H1 (cell line): ENCODE measurements at regions not wholly inside any gene's neighbourhood (a gene's known extent, or its start where the extent isn't known, plus 50 kb on each side); places are given as distances from the start of the nearest gene placed in this dataset.

Experiments
- ATF2 ChIP-seq: IDR thresholded peaks from 2 replicates; pipeline ENCODE4 v1.6.1; 2012; ENCODE audit warnings: low read length, inconsistent platforms
- CBX5 ChIP-seq: fragments of 300-800, 300-1000 bp; sonication (generic); IDR thresholded peaks from 2 replicates; pipeline ENCODE4 v1.7.1; 2016; ENCODE audit warnings: antibody characterized with exemption, low read length, low read depth
- CBX8 ChIP-seq: fragments of 300-800, 300-1000 bp; sonication (generic); IDR thresholded peaks from 2 replicates; pipeline ENCODE4 v1.7.1; 2016; ENCODE audit warnings: low read depth, low read length, borderline replicate concordance
- CHD7 ChIP-seq: fragments of 300-600 bp; sonication (generic); IDR thresholded peaks from 2 replicates; pipeline ENCODE4 v1.7.1; 2012; ENCODE audit warnings: low read length, moderate library complexity, mild to moderate bottlenecking, inconsistent platforms; ENCODE audit not compliant: insufficient replicate concordance
- HDAC2 ChIP-seq, 2 experiments: fragments of 300-600 bp in 1 of 2; sonication (generic) in 1 of 2; IDR thresholded peaks; 2 replicates each; pipeline ENCODE4 v1.6.1; 2011 to 2012; ENCODE audit warnings: low read depth in 2 of 2, low read length in 2 of 2, mild to moderate bottlenecking in 2 of 2, moderate library complexity in 2 of 2, borderline replicate concordance in 1 of 2, inconsistent platforms in 1 of 2
- RXRA ChIP-seq: IDR thresholded peaks from 2 replicates; pipeline ENCODE4 v1.6.1; 2011; ENCODE audit warnings: low read depth, mild to moderate bottlenecking, low read length, moderate library complexity; ENCODE audit not compliant: insufficient read depth
- TAF7 ChIP-seq: optimal IDR thresholded peaks from 2 replicates; pipeline ENCODE3; 2011; ENCODE audit warnings: low read depth, mild to moderate bottlenecking, inconsistent platforms, low read length, moderate library complexity, borderline replicate concordance

GRCh38 chr21:15241997-15242736 is 177.4 kb upstream of the NRIP1 start (continued):
- no peak for TF ChIP-seq RXRA
- peak in 1 of 2 experiments; percentile 31; a peak in 1 of 4 replicates for TF ChIP-seq HDAC2 (IDR thresholded peaks at IDR 0.05; ENCODE audit: borderline replicate concordance in 1 of 2, low read depth in 2 of 2, low read length in 2 of 2)
- no peak for TF ChIP-seq ATF2
- no peak for TF ChIP-seq CBX8
- no peak for TF ChIP-seq CBX5
- peak; percentile 87 for TF ChIP-seq CHD7
- peak; percentile 16 for TF ChIP-seq TAF7
